PC-9 (cell line): ENCODE measurements at regions not wholly inside any gene's neighbourhood (a gene's known extent, or its start where the extent isn't known, plus 50 kb on each side); places are given as distances from the start of the nearest gene placed in this dataset.

ENCODE experiments used
- BruUV-seq: library from RNA; stranded (reverse); fragments of 400-500 nt; replicated peaks from 2 replicates; lab custom pipeline; 2021; lab: Mats Ljungman, UMichigan
- CTCF ChIA-PET: fragments of 300-600 bp; sonication (Branson Sonifier 250); formaldehyde crosslinking; loops from one replicate; lab custom pipeline; 2022; ENCODE audit warnings: antibody characterized with exemption; lab: Charles Lee
- POLR2A ChIA-PET: fragments of 300-600 bp; sonication (Branson Sonifier 250); formaldehyde crosslinking; loops from one replicate; lab custom pipeline; 2022; ENCODE audit warnings: antibody characterized with exemption; ENCODE audit not compliant: unreplicated experiment; lab: Charles Lee
- DNase-seq, 2 experiments: peaks; one replicate each; pipeline versions ENCODE4 v3.0.0 to v3.0.0-alpha.2; 2015 to 2022; ENCODE audit warnings: mixed read lengths in 1 of 2
- H2AFZ ChIP-seq: fragments of 200-600 bp; sonication (generic); 2 replicates; pipeline ENCODE4 v1.8.1; 2017; ENCODE audit warnings: antibody characterized with exemption
- H3F3A ChIP-seq: fragments of 200-600 bp; sonication (generic); 2 replicates; pipeline ENCODE4 v1.8.1; 2017; ENCODE audit warnings: antibody characterized with exemption, mild to moderate bottlenecking, low read depth; ENCODE audit not compliant: insufficient read depth
- H3K27ac ChIP-seq: fragments of 200-600 bp; sonication (generic); 2 replicates; pipeline ENCODE4 v1.6.1; 2016; ENCODE audit warnings: mixed run types
- H3K27me3 ChIP-seq: fragments of 200-600 bp; sonication (generic); 2 replicates; pipeline ENCODE4 v1.6.1; 2016; ENCODE audit warnings: low read depth, mixed run types; ENCODE audit not compliant: insufficient read depth
- H3K36me3 ChIP-seq: fragments of 200-600 bp; sonication (generic); 2 replicates; pipeline ENCODE4 v1.6.1; 2016; ENCODE audit warnings: low read depth, mixed run types
- H3K4me1 ChIP-seq: fragments of 200-600 bp; sonication (generic); replicated peaks from 2 replicates; pipeline ENCODE4 v1.6.1; 2016; ENCODE audit warnings: mixed run types; ENCODE audit not compliant: insufficient read depth
- H3K4me2 ChIP-seq: fragments of 200-600 bp; sonication (generic); 2 replicates; pipeline ENCODE4 v1.6.1; 2017; ENCODE audit warnings: mixed run types
- H3K4me3 ChIP-seq: fragments of 200-600 bp; sonication (generic); 2 replicates; pipeline ENCODE4 v1.6.1; 2016; ENCODE audit warnings: mixed run types
- H3K79me2 ChIP-seq: fragments of 200-600 bp; sonication (generic); 2 replicates; pipeline ENCODE4 v1.6.1; 2017; ENCODE audit warnings: low read depth, mixed run types
- H3K9me2 ChIP-seq: fragments of 200-600 bp; sonication (generic); 2 replicates; pipeline ENCODE4 v1.8.1; 2017; ENCODE audit warnings: mild to moderate bottlenecking; ENCODE audit not compliant: insufficient read depth
- H3K9me3 ChIP-seq: fragments of 200-600 bp; sonication (generic); 2 replicates; pipeline ENCODE4 v1.8.1; 2016; ENCODE audit warnings: low read depth; ENCODE audit not compliant: insufficient read depth
- H4K20me1 ChIP-seq: fragments of 200-600 bp; sonication (generic); 2 replicates; pipeline ENCODE4 v1.8.1; 2017; ENCODE audit not compliant: insufficient read depth
- CTCF ChIP-seq: fragments of 200-600 bp; sonication (generic); conservative IDR thresholded peaks from 2 replicates; pipeline ENCODE4 v1.6.1; 2017; ENCODE audit warnings: mixed run types, antibody characterized with exemption, mild to moderate bottlenecking, moderate library complexity
- EZH2 ChIP-seq: fragments of 200-600 bp; sonication (generic); IDR thresholded peaks from 2 replicates; pipeline ENCODE4 v1.8.0; 2017; ENCODE audit warnings: antibody characterized with exemption, low read depth
- intact Hi-C: fragments of 100-400 bp; cut with micrococcal nuclease; formaldehyde crosslinking; loops from one replicate; pipeline ENCODE4 v1.10.0; 2022; ENCODE audit not compliant: unreplicated experiment

GRCh38 chr7:42606193-42606905, 305.5 kb downstream of the C7orf25 start:
- intact Hi-C loops = no loop called here
- Histone ChIP-seq H2AFZ (no peak overlapping the region), H3F3A (no peaks in the 10 kb centered on the region), H3K36me3 (no peaks in the 10 kb centered on the region), H3K4me1 (no peaks in the 10 kb centered on the region), H3K27me3 (no peaks in the 10 kb centered on the region), H3K4me3 (no peak overlapping the region), H3K27ac (no peak overlapping the region), H3K4me2 (no peak overlapping the region), H3K9me3 (no peaks in the 10 kb centered on the region), H4K20me1 (no peaks in the 10 kb centered on the region), H3K9me2 (no peaks in the 10 kb centered on the region), H3K79me2 (no peaks in the 10 kb centered on the region)
- no TSS peak for BruUV-seq
- no peak for DNase-seq
- ChIA-PET POLR2A (no interaction called here), CTCF (no interaction called here)
- no peak for TF ChIP-seq CTCF
- TF ChIP-seq EZH2 = no peak

DNA sequence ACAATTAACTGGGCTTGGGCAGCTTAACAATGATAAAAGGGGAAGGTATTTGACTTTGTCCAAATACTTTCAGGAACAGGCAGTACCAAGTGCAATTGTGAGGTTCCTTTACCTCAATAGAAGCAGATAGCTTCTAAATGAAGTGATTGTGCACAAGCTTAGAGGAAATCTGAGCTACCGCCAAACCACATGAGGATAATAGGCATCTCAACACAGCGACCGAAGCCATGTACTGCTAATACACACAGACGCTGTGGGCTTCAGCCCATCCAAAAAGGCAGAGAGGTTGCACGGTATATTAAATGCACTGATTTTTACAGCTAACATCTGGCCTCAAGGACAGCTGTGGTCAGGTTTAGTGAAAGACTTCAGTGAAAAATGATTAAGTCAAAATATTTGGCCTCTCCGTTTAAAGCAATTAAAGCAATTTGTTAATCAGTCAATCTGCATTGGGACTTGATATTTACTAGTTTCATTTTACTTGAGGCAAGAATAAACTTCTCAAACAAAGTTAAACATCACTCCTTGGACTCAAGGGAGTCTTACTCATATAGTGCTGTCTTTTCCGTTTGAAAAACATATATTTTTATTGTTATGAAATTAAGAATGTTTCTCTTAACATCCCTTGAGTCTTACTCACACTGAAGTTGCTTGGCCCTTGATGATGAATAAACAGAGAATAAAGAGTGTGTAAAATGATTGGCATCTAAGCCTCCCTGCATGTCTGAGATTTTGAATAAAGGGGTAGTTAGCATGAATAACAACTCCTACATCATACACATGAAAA, 306.3 kb downstream of the C7orf25 start:
- no peak for DNase-seq
- no TSS peak for BruUV-seq

GRCh38 chr7:42603496-42603895, 308.4 kb downstream of the C7orf25 start:
- H3K9me2 ChIP-seq = no peaks in the 10 kb centered on the region
- H2AFZ ChIP-seq = no peak overlapping the region
- no peak for DNase-seq
- no peaks in the 10 kb centered on the region for H3K27me3 ChIP-seq
- no TSS peak for BruUV-seq
- ChIA-PET CTCF (no interaction called here), POLR2A (no interaction called here)
- no peaks in the 10 kb centered on the region for H3K36me3 ChIP-seq
- no peaks in the 10 kb centered on the region for H3K9me3 ChIP-seq
- intact Hi-C loops = no loop called here
- no peak overlapping the region for H3K4me2 ChIP-seq
- H3K4me3 ChIP-seq = no peak overlapping the region
- H3K79me2 ChIP-seq = no peaks in the 10 kb centered on the region
- H3K27ac ChIP-seq = no peak overlapping the region
- TF ChIP-seq CTCF (no peak), EZH2 (no peak)
- no peaks in the 10 kb centered on the region for H4K20me1 ChIP-seq
- H3K4me1 ChIP-seq = no peaks in the 10 kb centered on the region
- H3F3A ChIP-seq = no peaks in the 10 kb centered on the region

More for the DNA sequence above, 306.3 kb downstream of the C7orf25 start:
- Histone ChIP-seq H3K4me2 (no peak overlapping the region), H3K4me3 (no peak overlapping the region), H3K9me2 (no peaks in the 10 kb centered on the region), H3K27ac (no peak overlapping the region), H3K9me3 (no peaks in the 10 kb centered on the region), H2AFZ (no peak overlapping the region), H3K36me3 (no peaks in the 10 kb centered on the region), H3K79me2 (no peaks in the 10 kb centered on the region), H4K20me1 (no peaks in the 10 kb centered on the region), H3K27me3 (no peaks in the 10 kb centered on the region), H3F3A (no peaks in the 10 kb centered on the region), H3K4me1 (no peaks in the 10 kb centered on the region)
- intact Hi-C loops = no loop called here
- TF ChIP-seq CTCF (no peak), EZH2 (no peak)
- CTCF ChIA-PET = no interaction called here
- POLR2A ChIA-PET = no interaction called here
